ENCODE measurements at regions not wholly inside any gene's neighbourhood (a gene's known extent, or its start where the extent isn't known, plus 50 kb on each side); places are given as distances from the start of the nearest gene placed in this dataset.

DNA sequence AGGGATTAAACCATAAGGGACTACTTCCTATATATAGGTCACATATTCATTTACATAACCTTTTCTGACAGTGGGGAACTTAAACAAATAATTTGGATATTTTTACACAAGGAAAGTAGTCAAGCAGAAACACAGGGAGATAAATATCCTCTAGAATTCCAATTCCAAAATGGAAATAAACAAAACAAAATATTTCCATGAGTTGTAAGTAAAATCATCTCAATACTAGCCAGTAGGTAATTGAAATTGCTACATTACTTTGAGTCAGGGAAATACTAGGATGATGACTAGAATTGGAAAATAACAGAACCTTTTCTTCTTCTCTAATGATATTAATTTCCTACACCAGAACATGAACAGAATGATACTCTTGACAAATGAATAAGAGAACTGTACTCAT, 1308.1 kb upstream of the GJE1 start:
- Mint-ChIP-seq H3K4me1 (peaks cover 14% of the 10 kb centered on the region), H3K9me3 (peaks cover 4% of the 10 kb centered on the region), H3K27me3 (ENCODE audit: low read depth) (no peaks in the 10 kb centered on the region), H3K27ac (ENCODE audit: unreplicated experiment) (no peak overlapping the region), H3K36me3 (ENCODE audit: low read depth) (peaks cover 3% of the 10 kb centered on the region), H3K4me3 (no peak overlapping the region)
- no peak for DNase-seq (ENCODE audit: low read depth, low spot score)
- TF ChIP-seq, protein P1, sequence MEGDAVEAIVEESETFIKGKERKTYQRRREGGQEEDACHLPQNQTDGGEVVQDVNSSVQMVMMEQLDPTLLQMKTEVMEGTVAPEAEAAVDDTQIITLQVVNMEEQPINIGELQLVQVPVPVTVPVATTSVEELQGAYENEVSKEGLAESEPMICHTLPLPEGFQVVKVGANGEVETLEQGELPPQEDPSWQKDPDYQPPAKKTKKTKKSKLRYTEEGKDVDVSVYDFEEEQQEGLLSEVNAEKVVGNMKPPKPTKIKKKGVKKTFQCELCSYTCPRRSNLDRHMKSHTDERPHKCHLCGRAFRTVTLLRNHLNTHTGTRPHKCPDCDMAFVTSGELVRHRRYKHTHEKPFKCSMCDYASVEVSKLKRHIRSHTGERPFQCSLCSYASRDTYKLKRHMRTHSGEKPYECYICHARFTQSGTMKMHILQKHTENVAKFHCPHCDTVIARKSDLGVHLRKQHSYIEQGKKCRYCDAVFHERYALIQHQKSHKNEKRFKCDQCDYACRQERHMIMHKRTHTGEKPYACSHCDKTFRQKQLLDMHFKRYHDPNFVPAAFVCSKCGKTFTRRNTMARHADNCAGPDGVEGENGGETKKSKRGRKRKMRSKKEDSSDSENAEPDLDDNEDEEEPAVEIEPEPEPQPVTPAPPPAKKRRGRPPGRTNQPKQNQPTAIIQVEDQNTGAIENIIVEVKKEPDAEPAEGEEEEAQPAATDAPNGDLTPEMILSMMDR (conservative IDR thresholded peaks at IDR 0.05), result no peak

DNA sequence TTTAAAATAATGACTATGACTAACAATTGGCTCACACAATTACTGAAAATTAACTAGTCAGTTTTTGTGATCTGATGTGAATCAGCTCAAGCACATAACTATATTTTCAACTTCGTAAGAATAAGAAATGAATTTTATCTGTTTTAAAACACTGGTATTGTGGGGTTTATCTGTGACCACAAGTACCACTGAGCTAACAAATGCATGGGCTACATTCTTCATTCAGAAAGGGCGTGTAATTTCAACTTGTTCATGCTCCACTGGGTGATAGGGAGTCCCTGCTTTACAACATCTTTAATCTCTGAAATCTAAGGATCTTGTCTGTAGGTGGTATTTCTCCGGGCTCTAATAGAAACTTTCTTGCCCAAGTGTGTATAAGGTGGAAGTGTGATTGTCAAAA, 1311.5 kb upstream of the GJE1 start:
- Mint-ChIP-seq H3K4me3 (no peak overlapping the region), H3K27ac (ENCODE audit: unreplicated experiment) (no peak overlapping the region), H3K36me3 (ENCODE audit: low read depth) (no peaks in the 10 kb centered on the region), H3K9me3 (no peaks in the 10 kb centered on the region), H3K4me1 (peaks cover 5% of the 10 kb centered on the region), H3K27me3 (ENCODE audit: low read depth) (no peaks in the 10 kb centered on the region)
- TF ChIP-seq, protein P1 (conservative IDR thresholded peaks at IDR 0.05), result no peak
- DNase-seq (ENCODE audit: low read depth, low spot score), result no peak

DNA sequence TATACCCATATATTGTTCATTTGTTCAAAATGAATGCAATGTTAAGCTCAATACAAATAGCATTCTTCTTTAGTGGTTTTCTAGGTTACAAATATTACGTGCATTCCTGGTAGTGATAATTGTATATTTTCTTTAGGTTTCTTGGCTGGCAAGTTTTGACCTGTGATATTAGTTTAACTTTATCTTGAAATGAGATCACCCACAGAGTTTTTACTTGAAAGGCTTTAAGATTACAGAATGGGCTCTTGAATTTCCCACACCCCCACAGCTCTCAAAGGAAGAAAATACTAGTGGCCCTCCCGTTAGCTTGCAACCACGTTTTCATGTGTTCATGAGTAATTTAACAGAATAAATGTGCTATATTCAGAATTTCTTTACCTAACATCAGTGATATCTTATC, 1315.5 kb upstream of the GJE1 start:
- Mint-ChIP-seq H3K36me3 (ENCODE audit: low read depth) (no peaks in the 10 kb centered on the region), H3K9me3 (peaks cover 3% of the 10 kb centered on the region), H3K4me3 (no peak overlapping the region), H3K27me3 (ENCODE audit: low read depth) (no peaks in the 10 kb centered on the region), H3K27ac (ENCODE audit: unreplicated experiment) (no peak overlapping the region), H3K4me1 (no peaks in the 10 kb centered on the region)
- DNase-seq (ENCODE audit: low read depth, low spot score), result no peak
- TF ChIP-seq, protein P1 (conservative IDR thresholded peaks at IDR 0.05), result no peak

DNA sequence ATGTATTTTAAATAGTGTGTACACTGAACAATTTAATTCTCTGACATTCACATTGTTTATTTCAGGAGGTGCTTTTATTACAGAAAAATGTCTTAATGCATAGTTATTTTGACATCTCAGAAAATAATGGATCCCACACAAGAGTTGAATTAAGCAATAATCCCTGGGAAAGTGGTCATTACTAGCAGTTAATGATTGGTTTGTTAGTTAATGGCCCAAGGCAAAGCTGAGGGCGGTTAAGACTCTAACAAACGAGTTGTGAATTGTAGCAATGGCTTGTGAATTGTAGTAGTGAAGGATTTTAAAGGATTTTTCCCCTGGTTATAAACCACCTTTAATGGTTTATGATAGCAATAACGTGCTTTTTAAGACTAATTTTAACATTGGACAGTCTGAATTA, 1316.0 kb upstream of the GJE1 start:
- Mint-ChIP-seq H3K36me3 (ENCODE audit: low read depth) (no peaks in the 10 kb centered on the region), H3K9me3 (peaks cover 3% of the 10 kb centered on the region), H3K27ac (ENCODE audit: unreplicated experiment) (no peak overlapping the region)

DNA sequence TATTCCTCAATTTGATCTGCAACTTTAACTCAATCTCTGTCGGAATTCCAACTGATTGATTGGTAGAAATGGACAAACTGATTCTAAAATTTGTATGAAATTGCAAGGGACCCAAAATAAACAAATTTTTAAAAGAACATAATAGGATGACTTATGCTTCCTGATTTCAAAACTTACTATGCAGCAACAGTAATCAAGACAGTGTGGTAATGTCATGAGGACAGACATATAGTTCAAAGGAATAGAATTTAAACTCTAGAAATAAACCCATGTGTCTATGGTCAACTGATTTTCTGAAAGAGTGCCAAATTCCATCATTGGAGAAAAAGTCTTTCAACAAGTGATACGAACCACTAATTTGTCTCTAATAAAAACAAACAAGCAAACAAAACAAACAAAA, 1320.1 kb upstream of the GJE1 start:
- peaks cover 8% of the 10 kb centered on the region for H3K9me3 Mint-ChIP-seq

More for the DNA sequence above, 1316.0 kb upstream of the GJE1 start:
- H3K4me1 Mint-ChIP-seq, result no peaks in the 10 kb centered on the region
- no peaks in the 10 kb centered on the region for H3K27me3 Mint-ChIP-seq (ENCODE audit: low read depth)
- DNase-seq (ENCODE audit: low read depth, low spot score), result no peak
- TF ChIP-seq, protein P1 (conservative IDR thresholded peaks at IDR 0.05), result no peak
- H3K4me3 Mint-ChIP-seq, result no peak overlapping the region

More for the DNA sequence above, 1320.1 kb upstream of the GJE1 start:
- Mint-ChIP-seq H3K4me3 (no peak overlapping the region), H3K36me3 (ENCODE audit: low read depth) (peaks cover 3% of the 10 kb centered on the region), H3K27me3 (ENCODE audit: low read depth) (no peaks in the 10 kb centered on the region), H3K4me1 (no peaks in the 10 kb centered on the region), H3K27ac (ENCODE audit: unreplicated experiment) (no peak overlapping the region)
- TF ChIP-seq, protein P1 (conservative IDR thresholded peaks at IDR 0.05), result no peak
- DNase-seq (ENCODE audit: low read depth, low spot score), result no peak

All from neural crest cell (in vitro differentiated cells).